Urothelium cell line (cell line): ENCODE measurements at regions not wholly inside any gene's neighbourhood (a gene's known extent, or its start where the extent isn't known, plus 50 kb on each side); places are given as distances from the start of the nearest gene placed in this dataset.
"Not testable (repeated sequence)": the region's sequence is repeated elsewhere in the genome, so short reads cannot be mapped to it uniquely, and the experiment has no call there.

Experiments
- DNase-seq: peaks from one replicate; pipeline ENCODE4 v3.0.0; 2011; ENCODE audit warnings: low spot score, mixed read lengths
- FAIRE-seq: peaks from 2 replicates; lab custom pipeline; 2011; peaks lifted over from hg19 to GRCh38; lab: Jason Lieb, UNC

DNA sequence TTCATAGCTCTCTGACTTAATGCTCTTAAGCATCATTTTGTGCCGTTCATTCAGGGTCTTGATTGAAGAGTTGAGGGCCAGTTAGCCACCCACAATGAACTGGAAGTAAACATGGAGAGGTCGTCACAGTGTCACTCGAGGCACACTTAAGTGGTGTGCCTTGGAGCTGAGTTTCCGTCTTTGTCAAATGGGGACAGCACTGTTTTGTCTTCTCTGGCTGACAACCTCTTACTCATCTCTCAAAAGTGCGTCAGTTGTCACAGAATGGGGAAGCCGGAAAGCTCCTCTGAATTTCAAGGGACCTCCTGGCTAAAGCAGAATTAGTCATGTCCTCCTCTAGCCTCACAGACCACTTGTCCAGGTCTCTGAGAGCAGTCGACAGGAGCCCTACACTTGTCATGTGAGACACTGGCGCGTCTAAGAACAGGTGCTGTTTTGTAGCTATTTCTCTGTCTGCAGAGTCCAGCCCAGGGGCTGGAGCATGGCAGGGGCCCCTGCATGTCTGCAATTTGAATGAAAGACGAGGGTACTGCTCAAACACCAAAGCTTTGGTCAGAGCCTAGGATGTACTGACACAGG is 231.5 kb downstream of the NPIPA7 start:
- not testable (repeated sequence) for FAIRE-seq

DNA sequence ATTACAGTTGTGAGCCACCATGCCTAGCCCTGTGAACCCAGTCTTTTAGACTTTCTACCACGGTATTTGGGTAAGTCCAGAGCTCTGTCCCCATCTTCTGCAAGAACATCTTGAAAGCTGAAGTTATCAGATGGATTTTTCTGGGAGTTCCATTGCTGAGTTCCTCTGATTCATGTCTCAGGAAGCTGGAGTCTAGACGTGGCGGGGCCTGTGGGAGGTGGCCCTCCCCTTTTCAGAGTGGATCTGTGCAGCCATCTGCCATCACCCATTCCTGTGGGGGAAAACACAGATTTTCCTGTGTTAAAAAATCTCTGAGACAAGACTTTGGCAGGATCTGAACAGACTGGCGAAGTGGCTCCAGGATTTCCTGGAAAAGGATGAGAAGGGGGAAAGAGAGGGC is 234.3 kb downstream of the NPIPA7 start:
- FAIRE-seq = not testable (repeated sequence)

More for the DNA sequence above, 231.5 kb downstream of the NPIPA7 start:
- DNase-seq = not testable (repeated sequence)

GRCh38 chr16:16614484-16614883 is 235.5 kb downstream of the NPIPA7 start:
- not testable (repeated sequence) for DNase-seq, FAIRE-seq

More for the DNA sequence above, 234.3 kb downstream of the NPIPA7 start:
- DNase-seq = not testable (repeated sequence)

GRCh38 chr16:16618963-16619465 is 240.1 kb downstream of the NPIPA7 start:
- FAIRE-seq, DNase-seq: not testable (repeated sequence)

DNA sequence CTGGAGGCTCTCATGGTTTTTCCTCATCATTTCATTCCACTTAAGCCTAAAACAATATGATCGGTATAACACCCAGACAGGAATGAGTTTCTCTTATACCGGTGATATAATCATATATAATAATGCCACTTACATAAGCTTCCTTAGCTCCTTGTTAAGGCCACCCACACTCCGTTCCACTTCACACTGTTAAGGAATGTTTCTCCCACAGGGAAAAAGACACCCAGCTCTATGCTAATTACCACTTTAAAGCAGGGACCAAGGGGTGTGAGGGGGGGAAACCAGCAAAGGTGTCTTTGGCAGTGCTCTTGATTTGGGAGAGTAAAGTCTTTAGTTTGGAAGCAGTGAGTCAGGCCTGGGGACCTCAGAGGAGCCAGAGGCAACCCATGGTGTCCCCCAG is 245.4 kb downstream of the NPIPA7 start:
- FAIRE-seq, DNase-seq: not testable (repeated sequence)

DNA sequence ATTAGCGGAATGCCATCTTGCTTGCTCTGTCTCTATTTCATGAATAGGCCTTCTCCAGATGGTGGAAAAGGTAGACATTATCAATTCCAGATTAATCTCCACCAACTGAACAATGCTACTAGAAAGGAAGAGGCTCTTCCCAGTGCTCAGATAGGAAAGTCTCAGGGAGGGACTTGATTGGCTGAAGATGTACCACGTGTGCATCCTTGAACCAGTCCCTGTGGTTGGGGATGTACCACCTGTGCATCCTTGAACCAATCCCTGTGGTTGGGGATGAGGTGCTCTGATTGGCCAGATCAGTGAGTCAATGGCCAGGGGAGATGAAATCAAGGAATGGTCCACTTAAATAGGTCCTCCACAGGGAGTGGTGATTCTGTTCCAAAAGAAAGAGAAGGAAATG is 246.2 kb downstream of the NPIPA7 start:
- FAIRE-seq = not testable (repeated sequence)

DNA sequence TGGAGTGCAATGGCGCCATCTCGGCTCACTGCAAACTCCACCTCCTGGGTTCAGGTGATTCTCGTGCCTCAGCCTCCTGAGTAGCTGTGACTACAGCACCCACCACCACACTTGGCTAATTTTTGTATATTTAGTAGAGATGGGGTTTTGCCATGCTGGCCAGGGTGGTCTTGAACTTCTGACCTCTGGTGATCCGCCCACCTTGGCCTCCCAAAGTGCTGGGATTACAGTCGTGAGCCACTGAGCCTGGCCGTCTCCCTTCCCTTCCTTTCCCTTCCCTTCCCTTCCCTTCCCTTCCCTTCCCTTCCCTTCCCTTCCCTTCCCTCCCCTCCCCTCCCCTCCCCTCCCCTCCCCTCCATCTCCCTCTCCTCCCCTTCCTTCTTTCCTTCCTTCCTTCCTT is 248.9 kb downstream of the NPIPA7 start:
- not testable (repeated sequence) for FAIRE-seq, DNase-seq

More for the DNA sequence above, 246.2 kb downstream of the NPIPA7 start:
- DNase-seq = not testable (repeated sequence)

GRCh38 chr16:16638231-16638630 is 259.3 kb downstream of the NPIPA7 start:
- DNase-seq, FAIRE-seq: not testable (repeated sequence)

GRCh38 chr16:16638714-16639113 is 259.8 kb downstream of the NPIPA7 start:
- not testable (repeated sequence) for FAIRE-seq, DNase-seq

DNA sequence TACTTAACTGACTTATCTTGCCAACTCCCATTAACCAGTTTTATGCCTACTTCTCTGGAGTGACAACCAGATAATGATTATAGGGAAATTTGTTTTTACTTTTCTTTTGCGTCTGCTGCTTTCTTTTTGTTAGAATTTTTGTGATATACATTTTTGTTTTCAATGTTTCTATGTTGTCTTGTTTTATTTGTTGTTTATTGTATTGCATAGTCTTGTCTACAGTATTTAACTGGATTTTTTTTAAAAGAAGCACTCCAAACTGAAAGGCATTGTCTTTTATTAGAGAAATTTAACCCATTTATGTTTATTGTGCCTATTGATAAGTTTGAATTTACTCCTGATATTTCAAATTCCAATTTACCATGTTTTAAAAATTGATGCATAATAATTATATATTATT is 264.9 kb downstream of the NPIPA7 start:
- DNase-seq, FAIRE-seq: not testable (repeated sequence)

DNA sequence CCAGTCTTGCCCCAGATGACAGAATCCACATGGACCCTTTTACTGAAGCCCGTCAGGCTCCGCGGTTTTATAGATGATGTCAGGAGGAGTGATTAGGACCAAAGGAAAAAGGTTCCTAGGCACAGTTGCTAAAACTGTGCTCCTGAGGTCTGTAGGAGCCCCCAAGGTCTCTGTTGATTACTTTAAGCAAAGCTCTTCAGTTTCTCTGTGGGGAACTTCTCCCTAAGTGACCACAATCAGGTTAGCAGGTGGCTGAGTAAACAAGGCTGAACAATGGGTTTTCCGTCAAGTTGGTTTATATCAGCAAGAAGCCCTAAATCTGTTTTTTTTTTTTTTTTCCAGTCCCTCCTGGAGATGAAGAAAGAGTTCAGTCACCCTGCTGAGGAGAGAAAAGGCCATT is 269.1 kb downstream of the NPIPA7 start:
- not testable (repeated sequence) for FAIRE-seq

GRCh38 chr16:16672180-16672812 is 293.4 kb downstream of the NPIPA7 start:
- FAIRE-seq, DNase-seq: not testable (repeated sequence)

More for the DNA sequence above, 269.1 kb downstream of the NPIPA7 start:
- DNase-seq = not testable (repeated sequence)

- FAIRE-seq, DNase-seq: not testable (repeated sequence)
Measured at GRCh38 chr16:16674820-16675219, 295.9 kb downstream of the NPIPA7 start.

- not testable (repeated sequence) for FAIRE-seq, DNase-seq
Measured at GRCh38 chr16:16721849-16722248, 342.9 kb downstream of the NPIPA7 start.

- not testable (repeated sequence) for DNase-seq, FAIRE-seq
Measured at GRCh38 chr16:16722666-16723065, 343.7 kb downstream of the NPIPA7 start.

DNA sequence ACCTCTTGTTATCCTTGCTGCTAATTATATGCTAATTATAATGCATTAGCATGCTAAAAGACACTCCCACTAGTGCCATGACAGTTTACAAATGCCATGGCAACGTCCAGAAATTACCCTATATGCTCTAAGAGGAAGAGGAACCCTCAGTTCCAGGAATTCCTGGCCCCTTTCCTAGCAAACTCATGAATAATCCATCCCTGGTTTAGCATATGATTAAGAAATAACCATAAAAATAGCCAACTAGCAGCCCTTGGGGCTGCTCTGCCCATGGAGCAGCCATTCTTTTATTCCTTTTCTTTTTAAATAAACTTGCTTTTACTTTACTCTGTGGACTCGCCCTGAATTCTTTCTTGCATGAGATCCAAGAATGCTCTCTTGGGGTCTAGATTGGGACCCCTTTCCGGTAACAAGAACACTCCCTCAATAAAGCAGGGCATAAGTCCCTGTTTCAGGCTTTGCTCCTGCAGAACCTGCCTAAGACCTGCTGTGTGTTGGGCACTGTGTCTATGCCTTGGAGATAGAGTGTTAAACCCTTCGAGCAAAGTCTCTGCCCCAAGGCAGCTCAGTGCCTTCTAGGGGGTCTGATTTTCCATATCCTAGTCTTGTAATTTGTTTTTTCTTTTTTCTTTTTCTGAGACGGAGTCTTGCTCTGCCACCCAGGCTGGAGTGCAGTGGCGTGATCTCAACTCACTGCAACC is 345.0 kb downstream of the NPIPA7 start:
- not testable (repeated sequence) for FAIRE-seq, DNase-seq

GRCh38 chr16:16727048-16727447 is 348.1 kb downstream of the NPIPA7 start:
- FAIRE-seq, DNase-seq: not testable (repeated sequence)

DNA sequence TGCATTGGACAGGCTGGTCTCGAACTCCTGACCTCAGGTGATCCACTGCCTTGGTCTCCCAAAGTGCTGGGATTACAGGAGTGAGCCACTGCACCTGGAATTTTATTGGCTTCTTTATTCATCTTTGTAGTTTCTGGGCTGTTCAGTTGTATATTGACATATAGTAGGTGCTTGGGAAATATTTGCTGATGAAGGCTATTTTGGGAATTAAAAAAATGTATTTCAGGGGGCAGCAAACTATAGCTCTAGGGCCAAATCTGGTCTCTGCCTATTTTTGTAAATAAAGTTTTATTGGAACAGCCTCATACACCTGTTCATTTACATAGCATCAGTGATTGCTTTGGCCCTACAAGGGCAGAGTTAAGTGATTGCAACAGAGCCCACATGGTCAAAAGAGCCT is 363.6 kb downstream of the NPIPA7 start:
- not testable (repeated sequence) for FAIRE-seq, DNase-seq

DNA sequence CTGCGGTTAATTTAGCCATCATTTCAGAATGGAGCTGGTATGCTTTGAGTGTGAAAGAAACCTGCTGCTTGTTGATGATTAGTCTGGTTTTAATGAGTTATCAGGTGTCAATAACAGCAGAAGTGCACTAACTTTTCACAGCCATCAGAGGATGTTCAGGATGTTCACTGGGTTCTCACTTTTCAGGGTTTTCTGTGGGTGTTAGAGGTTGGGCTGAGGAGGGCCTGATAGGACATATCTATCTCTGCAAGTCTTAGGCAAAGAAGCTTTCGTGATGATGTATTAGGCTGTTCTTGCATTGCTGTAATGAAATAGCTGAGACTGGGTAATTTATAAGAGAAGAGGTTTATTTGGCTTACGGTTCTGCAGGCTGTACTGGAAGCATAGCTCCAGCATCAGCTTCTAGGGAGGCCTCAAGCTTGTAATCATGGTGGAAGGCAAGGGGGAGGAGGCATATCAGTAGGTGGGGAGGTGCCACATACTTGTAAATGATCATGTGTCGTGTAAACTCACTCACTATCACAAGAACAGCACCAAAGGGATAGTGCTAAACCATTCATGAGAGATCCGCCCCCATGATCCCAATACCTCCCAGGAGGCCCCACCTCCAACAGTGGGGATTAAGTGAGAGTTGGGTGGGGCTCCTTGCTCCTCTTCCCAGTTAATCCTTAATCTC is 376.2 kb downstream of the NPIPA7 start:
- FAIRE-seq, DNase-seq: not testable (repeated sequence)

GRCh38 chr16:16763449-16763848 is 384.5 kb downstream of the NPIPA7 start:
- FAIRE-seq (no peak), DNase-seq (no peak)
